ENCODE measurements at regions not wholly inside any gene's neighbourhood (a gene's known extent, or its start where the extent isn't known, plus 50 kb on each side); places are given as distances from the start of the nearest gene placed in this dataset.

DNA sequence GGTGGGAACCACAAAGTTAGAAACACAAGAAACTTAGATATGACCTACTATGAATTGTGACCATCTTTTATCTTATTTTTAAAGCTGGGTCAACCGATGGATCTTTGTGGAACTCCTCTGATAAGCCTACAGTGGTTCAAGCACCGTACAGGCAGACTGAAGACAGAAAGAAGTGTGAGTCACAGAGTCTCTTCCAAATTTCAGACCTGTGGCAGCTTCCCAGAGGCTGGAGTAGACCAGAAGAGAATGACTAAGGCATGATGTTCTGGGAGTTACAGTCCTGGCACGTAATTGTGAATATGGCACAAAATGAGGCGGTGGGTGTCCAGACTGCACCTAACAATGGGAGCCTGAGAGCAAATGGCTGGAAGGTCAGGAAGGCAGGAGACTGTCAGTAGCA is 70.0 kb downstream of the LMO4 start:
- Histone ChIP-seq H3K4me3 (no peak overlapping the region), H3K36me3 (no peaks in the 10 kb centered on the region), H3K27ac (peak overlapping the region in 3 of 4 donors; percentile 66 to 73 (median 70)), H3K9me3 (no peaks in the 10 kb centered on the region), H3K4me1 (peaks cover 4 to 20% (median 8%) of the 10 kb centered on the region in 3 donors), H3K27me3 (no peaks in the 10 kb centered on the region)
- WGBS, 2 donors: 26 to 54% methylated on average over 4 of the region's 4 CpGs
- no peak for DNase-seq
- intact Hi-C loops (cut with DNase I): no loop called here
- TF ChIP-seq, protein P1, sequence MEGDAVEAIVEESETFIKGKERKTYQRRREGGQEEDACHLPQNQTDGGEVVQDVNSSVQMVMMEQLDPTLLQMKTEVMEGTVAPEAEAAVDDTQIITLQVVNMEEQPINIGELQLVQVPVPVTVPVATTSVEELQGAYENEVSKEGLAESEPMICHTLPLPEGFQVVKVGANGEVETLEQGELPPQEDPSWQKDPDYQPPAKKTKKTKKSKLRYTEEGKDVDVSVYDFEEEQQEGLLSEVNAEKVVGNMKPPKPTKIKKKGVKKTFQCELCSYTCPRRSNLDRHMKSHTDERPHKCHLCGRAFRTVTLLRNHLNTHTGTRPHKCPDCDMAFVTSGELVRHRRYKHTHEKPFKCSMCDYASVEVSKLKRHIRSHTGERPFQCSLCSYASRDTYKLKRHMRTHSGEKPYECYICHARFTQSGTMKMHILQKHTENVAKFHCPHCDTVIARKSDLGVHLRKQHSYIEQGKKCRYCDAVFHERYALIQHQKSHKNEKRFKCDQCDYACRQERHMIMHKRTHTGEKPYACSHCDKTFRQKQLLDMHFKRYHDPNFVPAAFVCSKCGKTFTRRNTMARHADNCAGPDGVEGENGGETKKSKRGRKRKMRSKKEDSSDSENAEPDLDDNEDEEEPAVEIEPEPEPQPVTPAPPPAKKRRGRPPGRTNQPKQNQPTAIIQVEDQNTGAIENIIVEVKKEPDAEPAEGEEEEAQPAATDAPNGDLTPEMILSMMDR (IDR thresholded peaks at IDR 0.05): no peak
- no peak for TF ChIP-seq POLR2A (IDR thresholded peaks at IDR 0.05)

DNA sequence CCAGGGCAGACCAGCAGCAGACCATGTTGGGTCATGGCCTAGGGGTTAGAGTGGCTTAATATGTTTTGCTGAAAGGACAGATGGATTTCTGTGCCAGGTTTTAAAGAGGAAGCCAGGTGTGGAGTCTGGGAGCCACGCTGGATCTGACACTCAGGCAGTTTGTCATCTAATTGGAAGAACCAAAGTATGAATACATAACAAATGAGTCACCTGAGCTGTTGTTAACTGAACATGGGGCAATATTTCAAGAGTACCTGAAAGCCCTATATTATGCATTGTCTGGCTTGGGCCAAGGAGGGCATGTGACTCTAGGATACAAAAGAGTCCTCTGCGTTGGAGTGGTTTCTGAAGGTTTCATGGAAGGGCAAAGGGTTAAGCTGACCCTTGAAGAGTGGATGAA is 70.6 kb downstream of the LMO4 start:
- Histone ChIP-seq H3K4me1 (peaks cover 4 to 20% (median 8%) of the 10 kb centered on the region in 3 donors), H3K27ac (peak overlapping the region; percentile 6 to 73 (median 68)), H3K27me3 (no peaks in the 10 kb centered on the region), H3K4me3 (no peak overlapping the region), H3K9me3 (no peaks in the 10 kb centered on the region), H3K36me3 (no peaks in the 10 kb centered on the region)
- TF ChIP-seq POLR2A (IDR thresholded peaks at IDR 0.05): no peak
- TF ChIP-seq, protein P1 (IDR thresholded peaks at IDR 0.05): no peak
- intact Hi-C loops (cut with DNase I): no loop called here
- DNase-seq: no peak
- 55 to 56% methylated on average over 2 of the region's 2 CpGs for WGBS, 2 donors

DNA sequence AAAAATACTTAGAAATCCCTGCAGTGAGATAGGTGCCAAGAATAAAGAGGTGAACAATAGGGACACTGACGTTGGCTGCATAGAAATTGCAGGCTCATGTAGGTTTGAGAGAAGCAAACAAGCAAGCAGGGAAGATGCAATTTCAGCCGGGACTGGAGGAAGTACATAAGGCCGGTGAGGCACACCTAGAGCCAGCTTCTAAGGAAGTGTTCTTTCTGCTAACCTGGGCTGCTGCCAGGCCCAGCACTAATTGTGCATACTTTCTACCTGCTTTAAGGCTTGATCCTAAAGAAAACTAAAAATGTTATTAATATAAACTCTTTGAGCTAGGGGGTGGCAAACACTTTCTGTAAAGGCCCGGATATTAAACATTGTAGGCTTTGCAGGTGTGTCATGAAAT is 71.0 kb downstream of the LMO4 start:
- TF ChIP-seq, protein P1 (IDR thresholded peaks at IDR 0.05): no peak
- TF ChIP-seq POLR2A (IDR thresholded peaks at IDR 0.05): no peak
- WGBS, 2 donors: 23 to 30% methylated on average over 4 of the region's 4 CpGs

DNA sequence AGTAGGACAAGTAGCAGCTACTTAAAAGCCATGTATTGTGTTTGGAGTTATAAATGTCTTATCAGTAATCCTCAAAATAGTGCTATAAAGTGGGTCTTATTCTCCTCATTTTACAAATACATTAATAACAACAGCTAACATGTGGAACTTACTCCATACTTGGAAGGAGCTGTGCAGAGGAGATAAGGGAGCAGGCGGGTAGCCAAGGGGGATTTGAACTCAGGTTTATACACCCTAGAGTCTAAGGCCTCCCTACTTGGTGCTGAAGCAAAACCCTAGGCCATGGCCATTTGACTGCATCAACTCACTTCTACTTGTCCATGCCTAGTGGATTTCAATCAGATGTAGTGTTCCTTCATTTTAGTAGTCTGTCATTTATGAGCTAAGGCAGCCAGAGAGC is 72.1 kb downstream of the LMO4 start:
- intact Hi-C loops (cut with DNase I): no loop called here
- Histone ChIP-seq H3K4me1 (peaks cover 4 to 20% (median 8%) of the 10 kb centered on the region in 3 donors), H3K36me3 (no peaks in the 10 kb centered on the region), H3K9me3 (no peaks in the 10 kb centered on the region), H3K27ac (no peak overlapping the region), H3K27me3 (no peaks in the 10 kb centered on the region), H3K4me3 (no peak overlapping the region)
- DNase-seq: no peak
- TF ChIP-seq, protein P1 (IDR thresholded peaks at IDR 0.05): no peak
- 100% methylated on average over 1 of the region's 1 CpG for WGBS, 2 donors

More for the DNA sequence above, 71.0 kb downstream of the LMO4 start:
- Histone ChIP-seq H3K27me3 (no peaks in the 10 kb centered on the region), H3K4me3 (no peak overlapping the region), H3K4me1 (peaks cover 4 to 20% (median 8%) of the 10 kb centered on the region in 3 donors), H3K36me3 (no peaks in the 10 kb centered on the region), H3K9me3 (no peaks in the 10 kb centered on the region), H3K27ac (peak overlapping the region in 3 of 4 donors; percentile 6 to 70 (median 66))
- intact Hi-C loops (cut with DNase I): no loop called here
- no peak for DNase-seq

DNA sequence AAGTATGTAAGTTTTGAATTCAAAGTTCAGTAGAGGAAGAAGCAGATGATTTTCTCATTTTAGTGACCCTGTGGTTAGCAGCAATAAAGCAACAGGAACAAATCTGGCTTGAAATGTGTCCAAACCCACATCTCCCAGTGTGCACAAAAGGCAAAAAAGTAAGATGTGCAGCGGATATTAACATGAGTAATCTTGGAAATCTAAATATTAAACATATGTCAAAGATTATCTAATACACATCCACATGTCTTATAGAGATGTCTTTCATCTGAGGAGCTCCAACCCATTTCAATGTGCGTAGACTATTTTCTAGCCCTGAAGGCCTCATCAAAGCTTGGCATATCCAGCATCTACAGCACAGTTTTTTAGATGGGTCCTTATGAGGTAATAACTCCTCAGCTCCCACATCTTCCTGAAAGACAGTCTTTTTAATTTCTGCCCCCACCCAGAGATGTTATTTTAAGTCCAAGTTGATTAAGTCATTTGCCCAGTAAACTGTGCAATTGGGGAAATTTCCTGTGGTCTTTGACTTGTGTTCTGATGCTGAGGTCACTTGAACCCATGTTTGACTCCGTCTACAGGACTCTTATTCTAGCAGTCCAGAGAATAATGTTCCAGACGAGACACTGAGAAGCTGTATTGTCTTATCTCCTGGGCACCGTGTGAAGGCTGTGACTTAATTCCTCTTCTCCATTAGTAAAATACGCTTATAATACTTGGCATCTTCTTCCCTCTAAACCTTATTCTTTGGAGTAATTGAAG is 73.7 kb downstream of the LMO4 start:
- 68 to 78% methylated on average over 6 of the region's 6 CpGs for WGBS, 2 donors
- peaks cover 4 to 20% (median 8%) of the 10 kb centered on the region in 3 donors for H3K4me1 ChIP-seq
- H3K9me3 ChIP-seq: no peaks in the 10 kb centered on the region
- no peak for DNase-seq
- intact Hi-C loops (cut with DNase I): no loop called here
- no peak overlapping the region for H3K4me3 ChIP-seq
- H3K27ac ChIP-seq: no peak overlapping the region
- no peaks in the 10 kb centered on the region for H3K36me3 ChIP-seq
- H3K27me3 ChIP-seq: no peaks in the 10 kb centered on the region
- TF ChIP-seq POLR2A (IDR thresholded peaks at IDR 0.05): no peak
- TF ChIP-seq, protein P1 (IDR thresholded peaks at IDR 0.05): no peak
